Duodenal mucosa (tissue), 2 donors: ENCODE measurements at regions not wholly inside any gene's neighbourhood (a gene's known extent, or its start where the extent isn't known, plus 50 kb on each side); places are given as distances from the start of the nearest gene placed in this dataset.

Source experiments
- H3K27ac ChIP-seq: one replicate; pipeline ENCODE4 v1.7.0; 2013; ENCODE audit warnings: low read depth, low read length
- H3K27me3 ChIP-seq, 2 donors: one replicate each; pipeline ENCODE4 v1.7.0; 2013; ENCODE audit warnings: low read length in 2 of 2, control low read depth in 1 of 2; ENCODE audit not compliant: insufficient read depth in 2 of 2, control insufficient read depth in 1 of 2
- H3K36me3 ChIP-seq, 2 donors: one replicate each; pipeline ENCODE4 v1.7.0; 2013; ENCODE audit warnings: low read length in 2 of 2, control low read depth in 1 of 2; ENCODE audit not compliant: insufficient read depth in 2 of 2, control insufficient read depth in 1 of 2
- H3K4me1 ChIP-seq, 2 donors: one replicate each; pipeline ENCODE4 v1.7.0; 2013; ENCODE audit warnings: low read length in 2 of 2, control low read depth in 1 of 2; ENCODE audit not compliant: insufficient read depth in 2 of 2, control insufficient read depth in 1 of 2
- H3K4me3 ChIP-seq, 2 donors: one replicate each; pipeline ENCODE4 v1.7.0; 2013; ENCODE audit warnings: low read length in 2 of 2, low read depth in 1 of 2
- H3K9ac ChIP-seq, 2 donors: one replicate each; pipeline ENCODE4 v1.7.0; 2013; ENCODE audit warnings: low read length in 2 of 2, low read depth in 1 of 2
- H3K9me3 ChIP-seq, 2 donors: one replicate each; pipeline ENCODE4 v1.7.0; 2013; ENCODE audit warnings: low read length in 2 of 2, control low read depth in 1 of 2; ENCODE audit not compliant: control insufficient read depth in 1 of 2

DNA sequence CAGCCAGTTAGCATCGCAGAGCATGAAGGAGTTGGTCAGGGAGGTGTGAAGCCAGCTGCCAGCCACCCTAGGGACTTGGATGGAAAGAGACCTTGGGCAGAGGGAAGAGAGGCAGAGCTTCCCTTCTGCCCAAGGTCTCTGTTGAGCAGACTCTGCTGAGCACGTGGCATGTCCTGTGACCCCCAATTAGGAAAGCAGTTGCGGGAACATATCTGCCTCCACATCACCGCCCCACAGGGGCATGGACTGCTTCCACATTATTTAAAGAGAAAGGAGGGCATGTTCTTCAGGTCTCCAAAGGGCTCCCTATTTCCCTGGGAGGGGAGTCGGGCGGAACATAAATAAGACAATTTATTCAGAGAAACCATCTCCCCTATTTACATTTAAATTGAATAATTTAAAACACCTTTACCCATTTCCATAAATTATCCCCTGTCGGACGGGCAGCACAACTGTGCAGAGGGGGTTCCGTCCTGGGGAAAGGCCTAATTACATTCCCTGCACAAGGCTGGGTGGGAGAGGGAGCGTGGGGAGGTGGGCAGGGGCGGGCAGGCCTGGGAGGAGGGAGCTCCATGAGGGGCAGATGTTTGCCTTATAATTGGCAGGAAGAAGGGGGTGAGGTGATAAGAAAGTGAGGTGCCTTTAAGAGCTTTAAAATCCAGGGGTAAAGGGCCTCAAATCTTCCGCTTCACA, 88.8 kb upstream of the THY1 start:
- Histone ChIP-seq H3K9me3 (no peaks in the 10 kb centered on the region), H3K27me3 (peaks cover 0 to 4% of the 10 kb centered on the region in 2 donors), H3K4me3 (no peak overlapping the region), H3K27ac (no peak overlapping the region), H3K9ac (no peak overlapping the region), H3K36me3 (no peaks in the 10 kb centered on the region), H3K4me1 (no peaks in the 10 kb centered on the region)

- H3K9me3 ChIP-seq, result no peaks in the 10 kb centered on the region
- H3K27me3 ChIP-seq, result peaks cover 4 to 6% of the 10 kb centered on the region in 2 donors
- no peak overlapping the region for H3K4me3 ChIP-seq
- no peaks in the 10 kb centered on the region for H3K4me1 ChIP-seq
- no peak overlapping the region for H3K27ac ChIP-seq
- H3K9ac ChIP-seq, result no peak overlapping the region
- H3K36me3 ChIP-seq, result no peaks in the 10 kb centered on the region
These were observed 87.0 kb upstream of the THY1 start for GRCh38 chr11:119509969-119510401.

DNA sequence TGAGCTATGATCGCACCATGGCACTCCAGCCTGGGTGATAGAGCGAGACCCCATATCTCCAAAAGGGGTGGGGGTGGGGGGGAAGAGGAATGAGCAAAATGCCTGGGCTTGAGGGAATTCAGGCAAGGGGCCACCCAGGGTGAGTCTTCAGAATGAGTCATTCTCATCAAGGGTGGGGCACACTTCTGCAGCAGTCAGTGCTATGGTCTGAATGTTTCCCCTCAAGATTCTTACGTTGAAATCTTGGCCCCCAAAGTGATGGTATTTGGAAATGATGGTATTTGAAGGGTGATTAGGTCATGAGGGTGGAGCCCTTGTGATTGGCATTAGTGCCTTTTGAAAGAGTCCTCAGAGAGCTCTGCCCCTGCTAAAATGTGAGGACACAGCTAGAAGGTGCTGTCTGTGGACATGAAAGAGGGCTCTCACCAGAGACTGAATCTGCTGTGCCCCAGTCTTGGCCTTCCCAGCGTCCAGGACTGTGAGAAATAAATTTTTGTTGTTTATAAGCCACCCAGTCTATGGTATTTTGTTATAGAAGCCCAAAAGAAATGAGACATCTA, 86.4 kb upstream of the THY1 start:
- H3K27ac ChIP-seq, result no peak overlapping the region
- peaks cover 4 to 6% of the 10 kb centered on the region in 2 donors for H3K27me3 ChIP-seq
- no peak overlapping the region for H3K9ac ChIP-seq
- no peaks in the 10 kb centered on the region for H3K36me3 ChIP-seq
- H3K9me3 ChIP-seq, result no peaks in the 10 kb centered on the region
- no peaks in the 10 kb centered on the region for H3K4me1 ChIP-seq
- H3K4me3 ChIP-seq, result no peak overlapping the region

- no peak overlapping the region for H3K9ac ChIP-seq
- peaks cover 0 to 6% of the 10 kb centered on the region in 2 donors for H3K27me3 ChIP-seq
- no peaks in the 10 kb centered on the region for H3K36me3 ChIP-seq
- no peak overlapping the region for H3K27ac ChIP-seq
- H3K4me3 ChIP-seq, result no peak overlapping the region
- H3K9me3 ChIP-seq, result no peaks in the 10 kb centered on the region
- H3K4me1 ChIP-seq, result no peaks in the 10 kb centered on the region
These were observed 83.5 kb upstream of the THY1 start for GRCh38 chr11:119506436-119506835.

- no peaks in the 10 kb centered on the region for H3K36me3 ChIP-seq
- H3K4me3 ChIP-seq, result no peak overlapping the region
- peaks cover 0 to 6% of the 10 kb centered on the region in 2 donors for H3K27me3 ChIP-seq
- H3K4me1 ChIP-seq, result no peaks in the 10 kb centered on the region
- H3K27ac ChIP-seq, result no peak overlapping the region
- H3K9me3 ChIP-seq, result no peaks in the 10 kb centered on the region
- H3K9ac ChIP-seq, result no peak overlapping the region
These were observed 82.9 kb upstream of the THY1 start for GRCh38 chr11:119505861-119506260.

- no peaks in the 10 kb centered on the region for H3K9me3 ChIP-seq
- H3K4me1 ChIP-seq, result no peaks in the 10 kb centered on the region
- no peak overlapping the region for H3K9ac ChIP-seq
- H3K36me3 ChIP-seq, result no peaks in the 10 kb centered on the region
- H3K4me3 ChIP-seq, result no peak overlapping the region
- no peak overlapping the region for H3K27ac ChIP-seq
- H3K27me3 ChIP-seq, result peaks cover 0 to 6% of the 10 kb centered on the region in 2 donors
These were observed 82.1 kb upstream of the THY1 start for GRCh38 chr11:119505071-119505470.

DNA sequence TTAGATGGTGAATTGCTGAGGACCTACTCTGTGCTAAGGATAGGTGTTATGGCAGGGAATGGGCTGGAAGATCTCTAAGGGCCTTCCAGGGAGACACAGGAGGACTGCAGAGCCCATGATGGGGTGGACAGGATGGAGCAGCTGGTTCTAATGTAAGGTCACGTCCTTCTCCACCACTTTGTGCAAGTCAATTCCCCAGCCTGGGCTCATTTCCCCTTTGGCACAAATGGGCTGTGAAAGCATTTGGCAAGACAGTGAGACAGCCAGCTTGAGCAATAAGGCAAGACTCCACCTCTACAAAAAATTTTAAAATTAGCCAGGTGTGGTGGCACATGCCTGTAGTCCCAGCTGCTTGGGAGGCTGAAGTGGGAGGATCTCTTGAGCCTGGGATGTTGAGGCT, 81.4 kb upstream of the THY1 start:
- Histone ChIP-seq H3K36me3 (no peaks in the 10 kb centered on the region), H3K4me1 (no peaks in the 10 kb centered on the region), H3K27me3 (peaks cover 0 to 6% of the 10 kb centered on the region in 2 donors), H3K9ac (no peak overlapping the region), H3K9me3 (no peaks in the 10 kb centered on the region), H3K27ac (no peak overlapping the region), H3K4me3 (no peak overlapping the region)

DNA sequence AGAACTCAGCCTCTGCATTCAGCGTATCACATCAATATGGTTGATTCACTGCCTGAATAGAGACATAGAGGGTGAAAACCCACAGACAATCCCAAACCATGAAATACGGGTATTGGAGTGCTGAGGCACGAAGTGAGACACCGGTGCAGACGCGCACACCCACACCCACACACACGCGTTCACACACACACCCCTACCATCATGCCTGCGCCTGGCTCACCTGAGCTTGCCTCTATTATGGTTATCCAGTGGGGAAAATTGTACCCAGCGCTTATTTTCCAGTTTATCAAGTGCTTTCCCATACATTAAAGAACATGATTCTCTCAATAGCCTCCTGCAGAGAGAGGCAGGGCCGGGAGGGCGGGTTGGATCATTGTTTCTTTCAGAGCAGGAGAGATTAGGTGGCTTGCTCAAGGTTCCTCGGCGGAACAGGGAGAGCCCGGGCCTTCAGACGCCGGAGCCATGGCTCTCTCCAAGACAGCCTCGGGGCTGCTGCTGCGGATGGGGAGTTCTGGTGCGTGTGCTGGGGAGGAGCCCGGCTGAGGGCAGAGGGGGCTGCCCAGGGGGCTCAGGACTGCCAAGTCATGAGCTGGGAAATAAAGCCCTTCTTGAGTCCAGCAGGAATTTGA, 78.9 kb upstream of the THY1 start:
- Histone ChIP-seq H3K9ac (no peak overlapping the region), H3K4me3 (no peak overlapping the region), H3K4me1 (no peaks in the 10 kb centered on the region), H3K9me3 (no peaks in the 10 kb centered on the region), H3K36me3 (no peaks in the 10 kb centered on the region), H3K27me3 (peaks cover 0 to 6% of the 10 kb centered on the region in 2 donors), H3K27ac (no peak overlapping the region)

- Histone ChIP-seq H3K27me3 (no peaks in the 10 kb centered on the region), H3K9me3 (no peaks in the 10 kb centered on the region), H3K27ac (no peak overlapping the region), H3K4me1 (no peaks in the 10 kb centered on the region), H3K36me3 (no peaks in the 10 kb centered on the region), H3K9ac (no peak overlapping the region), H3K4me3 (no peak overlapping the region)
These were observed 74.7 kb upstream of the THY1 start for GRCh38 chr11:119497717-119498116.

GRCh38 chr11:119496997-119497396, 74.0 kb upstream of the THY1 start:
- Histone ChIP-seq H3K4me3 (no peak overlapping the region), H3K27ac (no peak overlapping the region), H3K27me3 (no peaks in the 10 kb centered on the region), H3K36me3 (no peaks in the 10 kb centered on the region), H3K4me1 (no peaks in the 10 kb centered on the region), H3K9ac (no peak overlapping the region), H3K9me3 (no peaks in the 10 kb centered on the region)
